ENCODE measurements at regions not wholly inside any gene's neighbourhood (a gene's known extent, or its start where the extent isn't known, plus 50 kb on each side); places are given as distances from the start of the nearest gene placed in this dataset.

DNA sequence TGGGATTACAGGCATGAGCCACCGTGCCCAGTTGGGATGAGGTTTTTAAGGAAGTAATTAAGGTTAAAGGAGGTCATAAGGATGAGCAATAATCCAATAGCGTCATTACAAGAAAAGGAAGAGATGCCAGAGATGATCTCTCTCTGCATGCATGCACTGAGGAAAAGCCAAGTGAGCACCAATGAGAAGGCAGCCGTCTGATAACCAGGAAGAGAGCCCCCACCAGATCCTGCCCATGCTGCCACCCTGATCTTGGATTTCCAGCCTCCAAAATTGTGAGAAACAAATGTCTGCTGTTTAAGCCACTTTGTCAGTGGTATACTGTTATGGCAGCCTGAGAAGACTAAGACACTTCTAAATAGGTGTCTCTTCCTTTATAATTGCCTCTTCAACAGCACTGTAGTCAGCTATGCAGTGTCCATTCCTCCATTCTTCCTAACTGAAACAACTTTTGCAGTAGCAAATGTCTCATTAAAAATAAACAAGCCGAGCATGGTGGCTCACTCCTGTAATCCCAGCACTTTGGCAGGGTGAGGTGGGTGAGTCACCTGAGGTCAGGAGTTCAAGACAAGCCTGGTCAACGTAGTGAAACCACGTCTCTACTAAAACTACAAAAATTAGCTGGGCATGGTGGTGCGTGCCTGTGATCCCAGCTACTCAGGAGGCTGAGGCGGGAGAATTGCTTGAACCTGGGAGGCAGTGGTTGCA lies 216.2 kb upstream of the RUNX1 start:
- CTCF ChIA-PET: no interaction called here
- Mint-ChIP-seq H3K27ac (no peak overlapping the region), H3K27me3 (ENCODE audit: low read depth) (no peaks in the 10 kb centered on the region), H3K4me1 (ENCODE audit: low read depth) (peaks cover 2% of the 10 kb centered on the region), H3K36me3 (ENCODE audit: low read depth) (no peaks in the 10 kb centered on the region), H3K9me3 (peaks cover 4% of the 10 kb centered on the region), H3K4me3 (no peak overlapping the region)
- intact Hi-C loops (cut with micrococcal nuclease): no loop called here
- no peak for DNase-seq

DNA sequence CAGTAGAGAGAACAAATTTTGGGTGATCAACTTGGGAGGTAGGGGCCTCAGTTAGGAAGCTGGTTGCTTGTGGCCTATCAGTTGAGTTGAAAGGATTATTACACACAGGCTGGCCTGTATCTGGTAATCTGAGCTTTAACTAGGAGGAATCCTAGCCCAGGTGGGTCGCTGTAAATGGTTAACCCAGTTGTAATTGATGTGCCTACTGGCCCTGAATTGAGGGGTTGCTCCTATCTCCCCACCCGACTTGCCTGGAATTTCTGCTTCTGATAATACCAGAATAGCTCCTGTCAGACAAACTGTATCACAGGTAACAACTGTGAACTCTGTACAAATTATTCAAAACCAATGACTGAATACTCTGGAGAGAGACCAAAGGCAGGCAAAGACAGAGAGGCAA lies 210.4 kb upstream of the RUNX1 start:
- no peak overlapping the region for H3K27ac Mint-ChIP-seq
- no peak overlapping the region for H3K4me3 Mint-ChIP-seq
- H3K4me1 Mint-ChIP-seq (ENCODE audit: low read depth): peaks cover 12% of the 10 kb centered on the region
- intact Hi-C loops (cut with micrococcal nuclease): no loop called here
- no peaks in the 10 kb centered on the region for H3K36me3 Mint-ChIP-seq (ENCODE audit: low read depth)
- H3K9me3 Mint-ChIP-seq: peaks cover 4% of the 10 kb centered on the region
- DNase-seq: no peak
- CTCF ChIA-PET: no interaction called here
- no peaks in the 10 kb centered on the region for H3K27me3 Mint-ChIP-seq (ENCODE audit: low read depth)

- Mint-ChIP-seq H3K9me3 (peaks cover 4% of the 10 kb centered on the region), H3K27me3 (ENCODE audit: low read depth) (no peaks in the 10 kb centered on the region), H3K27ac (no peak overlapping the region), H3K4me1 (ENCODE audit: low read depth) (peaks cover 12% of the 10 kb centered on the region), H3K4me3 (no peak overlapping the region), H3K36me3 (ENCODE audit: low read depth) (no peaks in the 10 kb centered on the region)
- CTCF ChIA-PET: no interaction called here
- intact Hi-C loops (cut with micrococcal nuclease): no loop called here
- DNase-seq: no peak
Observed at GRCh38 chr21:35258521-35258920, 209.4 kb upstream of the RUNX1 start.

DNA sequence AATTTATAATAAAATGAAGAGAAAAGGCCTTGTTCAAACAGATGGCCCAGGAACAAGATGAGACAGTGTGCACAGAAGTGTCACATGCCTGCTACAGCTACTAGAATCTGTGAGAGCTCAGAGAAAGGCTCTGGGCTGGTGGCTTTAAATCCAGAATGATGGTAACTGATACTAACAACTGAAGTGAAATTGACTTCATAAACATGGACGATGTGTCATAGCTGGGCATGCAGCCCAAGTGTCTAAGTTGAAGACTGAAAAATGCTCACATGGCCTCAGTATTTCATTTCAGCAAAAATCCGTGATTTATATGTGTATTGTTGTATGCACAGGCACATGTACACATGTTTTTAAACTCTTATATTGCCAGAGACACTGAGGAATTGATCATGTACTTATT lies 208.3 kb upstream of the RUNX1 start:
- DNase-seq: peak; percentile 27
- H3K4me1 Mint-ChIP-seq (ENCODE audit: low read depth): peaks cover 21% of the 10 kb centered on the region
- no peaks in the 10 kb centered on the region for H3K27me3 Mint-ChIP-seq (ENCODE audit: low read depth)
- no peak overlapping the region for H3K4me3 Mint-ChIP-seq
- peaks cover 4% of the 10 kb centered on the region for H3K9me3 Mint-ChIP-seq
- no peak overlapping the region for H3K27ac Mint-ChIP-seq
- CTCF ChIA-PET: no interaction called here
- intact Hi-C loops (cut with micrococcal nuclease): no loop called here
- no peaks in the 10 kb centered on the region for H3K36me3 Mint-ChIP-seq (ENCODE audit: low read depth)

- H3K27ac Mint-ChIP-seq: no peak overlapping the region
- intact Hi-C loops (cut with micrococcal nuclease): no loop called here
Observed at GRCh38 chr21:35256468-35256988, 207.4 kb upstream of the RUNX1 start.

DNA sequence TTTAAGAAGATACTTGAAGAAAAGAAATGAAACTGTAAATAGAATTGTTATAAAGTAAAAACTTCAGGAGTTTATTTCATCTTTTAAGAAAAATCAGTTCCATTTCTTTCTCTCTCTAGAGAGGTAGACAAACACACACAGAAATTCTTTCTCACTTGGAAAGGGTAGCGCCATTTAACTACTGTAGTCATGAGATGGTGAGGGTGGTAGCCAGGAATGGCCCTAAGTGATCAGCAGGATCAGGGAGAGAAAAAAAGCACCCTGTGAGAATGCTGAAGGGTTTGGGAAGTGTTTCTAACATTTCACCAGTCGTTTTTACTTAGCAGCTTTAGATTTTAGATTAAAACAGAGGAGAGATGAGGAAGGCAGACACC lies 205.7 kb upstream of the RUNX1 start:
- Mint-ChIP-seq H3K9me3 (peaks cover 6% of the 10 kb centered on the region), H3K4me1 (ENCODE audit: low read depth) (peaks cover 29% of the 10 kb centered on the region), H3K4me3 (no peak overlapping the region), H3K36me3 (ENCODE audit: low read depth) (peaks cover 3% of the 10 kb centered on the region), H3K27me3 (ENCODE audit: low read depth) (no peaks in the 10 kb centered on the region), H3K27ac (no peak overlapping the region)
- intact Hi-C loops (cut with micrococcal nuclease): no loop called here
- CTCF ChIA-PET: no interaction called here
- DNase-seq: no peak

More at GRCh38 chr21:35256468-35256988, 207.4 kb upstream of the RUNX1 start:
- DNase-seq: no peak
- CTCF ChIA-PET: no interaction called here
- peaks cover 27% of the 10 kb centered on the region for H3K4me1 Mint-ChIP-seq (ENCODE audit: low read depth)
- H3K4me3 Mint-ChIP-seq: no peak overlapping the region
- no peaks in the 10 kb centered on the region for H3K27me3 Mint-ChIP-seq (ENCODE audit: low read depth)
- no peaks in the 10 kb centered on the region for H3K36me3 Mint-ChIP-seq (ENCODE audit: low read depth)
- H3K9me3 Mint-ChIP-seq: peaks cover 4% of the 10 kb centered on the region

DNA sequence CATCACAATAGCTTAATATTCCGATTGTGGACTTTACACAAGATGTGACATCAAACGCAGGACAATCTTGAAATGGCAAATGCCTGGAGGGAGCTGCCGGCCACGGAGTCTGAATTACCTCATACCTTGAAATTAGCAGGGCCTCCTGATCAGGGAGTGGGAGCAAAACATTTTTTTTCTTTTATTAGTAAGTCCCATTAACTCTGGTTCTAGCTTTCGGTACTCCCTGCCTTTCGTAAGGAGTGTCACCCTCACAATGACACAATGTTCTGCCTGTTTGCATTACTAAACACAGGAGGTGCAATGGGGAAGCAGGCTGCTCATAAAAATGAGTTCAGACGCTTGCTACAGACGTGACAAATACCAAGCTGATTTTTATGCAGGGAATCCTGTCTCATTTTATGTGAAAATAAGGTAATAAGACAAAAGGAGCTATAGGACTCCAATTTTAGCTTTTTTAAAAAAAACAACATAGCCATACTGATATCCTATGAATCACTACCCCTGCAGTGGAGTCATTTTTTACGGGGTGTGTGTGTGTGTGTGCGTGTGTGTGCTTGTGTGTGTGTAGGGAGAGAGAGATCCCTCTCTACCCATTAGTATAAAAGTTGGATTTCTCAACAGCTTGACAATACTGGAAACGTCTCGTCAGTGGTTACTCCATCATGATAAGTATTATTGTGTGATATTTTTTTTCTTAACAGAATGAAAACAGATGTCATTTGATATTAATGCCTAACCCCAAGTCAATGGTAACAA lies 205.1 kb upstream of the RUNX1 start:
- peaks cover 29% of the 10 kb centered on the region for H3K4me1 Mint-ChIP-seq (ENCODE audit: low read depth)
- peaks cover 3% of the 10 kb centered on the region for H3K36me3 Mint-ChIP-seq (ENCODE audit: low read depth)
- no peak overlapping the region for H3K27ac Mint-ChIP-seq
- intact Hi-C loops (cut with micrococcal nuclease): no loop called here
- H3K4me3 Mint-ChIP-seq: no peak overlapping the region
- DNase-seq: no peak
- peaks cover 6% of the 10 kb centered on the region for H3K9me3 Mint-ChIP-seq
- H3K27me3 Mint-ChIP-seq (ENCODE audit: low read depth): no peaks in the 10 kb centered on the region
- CTCF ChIA-PET: interaction anchor here (0.6 to 1.1 kb wide), 4 partner anchors 14 to 206 kb away, joined by 4 to 7 read pairs (median 4); no protein-coding TSS in a partner anchor

GRCh38 chr21:35252831-35253230 lies 203.7 kb upstream of the RUNX1 start:
- CTCF ChIA-PET: no interaction called here
- intact Hi-C loops (cut with micrococcal nuclease): loop anchor here (1.0 to 2.0 kb wide), 3 partner anchors 90 to 203 kb away; no protein-coding TSS in a partner anchor
- DNase-seq: peak; percentile 63

GRCh38 chr21:35249636-35250035 lies 200.5 kb upstream of the RUNX1 start:
- Mint-ChIP-seq H3K9me3 (peaks cover 6% of the 10 kb centered on the region), H3K27me3 (ENCODE audit: low read depth) (no peaks in the 10 kb centered on the region), H3K4me3 (no peak overlapping the region)

More at GRCh38 chr21:35252831-35253230, 203.7 kb upstream of the RUNX1 start:
- H3K27ac Mint-ChIP-seq: no peak overlapping the region
- H3K4me3 Mint-ChIP-seq: no peak overlapping the region
- H3K9me3 Mint-ChIP-seq: peaks cover 6% of the 10 kb centered on the region
- no peaks in the 10 kb centered on the region for H3K27me3 Mint-ChIP-seq (ENCODE audit: low read depth)
- H3K4me1 Mint-ChIP-seq (ENCODE audit: low read depth): peaks cover 29% of the 10 kb centered on the region
- peaks cover 3% of the 10 kb centered on the region for H3K36me3 Mint-ChIP-seq (ENCODE audit: low read depth)

GRCh38 chr21:35245879-35246278 lies 196.8 kb upstream of the RUNX1 start:
- H3K27me3 Mint-ChIP-seq (ENCODE audit: low read depth): no peaks in the 10 kb centered on the region
- no peaks in the 10 kb centered on the region for H3K4me1 Mint-ChIP-seq (ENCODE audit: low read depth)
- H3K27ac Mint-ChIP-seq: no peak overlapping the region
- CTCF ChIA-PET: interaction anchor here (0.6 kb wide), 1 partner anchor 479 kb away, joined by 8 read pairs; no protein-coding TSS in a partner anchor
- intact Hi-C loops (cut with micrococcal nuclease): no loop called here
- peaks cover 3% of the 10 kb centered on the region for H3K36me3 Mint-ChIP-seq (ENCODE audit: low read depth)
- H3K9me3 Mint-ChIP-seq: peaks cover 6% of the 10 kb centered on the region
- no peak overlapping the region for H3K4me3 Mint-ChIP-seq
- DNase-seq: no peak

More at GRCh38 chr21:35249636-35250035, 200.5 kb upstream of the RUNX1 start:
- Mint-ChIP-seq H3K4me1 (ENCODE audit: low read depth) (peaks cover 17% of the 10 kb centered on the region), H3K27ac (no peak overlapping the region), H3K36me3 (ENCODE audit: low read depth) (peaks cover 3% of the 10 kb centered on the region)
- intact Hi-C loops (cut with micrococcal nuclease): no loop called here
- CTCF ChIA-PET: interaction anchor here (0.6 kb wide), 1 partner anchor 418 kb away, joined by 3 read pairs; no protein-coding TSS in a partner anchor
- no peak for DNase-seq

- no peaks in the 10 kb centered on the region for H3K36me3 Mint-ChIP-seq (ENCODE audit: low read depth)
- no peaks in the 10 kb centered on the region for H3K9me3 Mint-ChIP-seq
- no peak overlapping the region for H3K27ac Mint-ChIP-seq
- no peak overlapping the region for H3K4me3 Mint-ChIP-seq
- H3K27me3 Mint-ChIP-seq (ENCODE audit: low read depth): no peaks in the 10 kb centered on the region
- intact Hi-C loops (cut with micrococcal nuclease): no loop called here
- no peak for DNase-seq
- no peaks in the 10 kb centered on the region for H3K4me1 Mint-ChIP-seq (ENCODE audit: low read depth)
- CTCF ChIA-PET: no interaction called here
Observed at GRCh38 chr21:35244514-35244913, 195.4 kb upstream of the RUNX1 start.

GRCh38 chr21:35243171-35243570 lies 194.1 kb upstream of the RUNX1 start:
- Mint-ChIP-seq H3K36me3 (ENCODE audit: low read depth) (no peaks in the 10 kb centered on the region), H3K4me1 (ENCODE audit: low read depth) (peaks cover 4% of the 10 kb centered on the region), H3K27ac (no peak overlapping the region), H3K4me3 (no peak overlapping the region), H3K27me3 (ENCODE audit: low read depth) (no peaks in the 10 kb centered on the region), H3K9me3 (no peaks in the 10 kb centered on the region)
- no peak for DNase-seq
- intact Hi-C loops (cut with micrococcal nuclease): no loop called here
- CTCF ChIA-PET: no interaction called here
